ENCODE measurements at regions not wholly inside any gene's neighbourhood (a gene's known extent, or its start where the extent isn't known, plus 50 kb on each side); places are given as distances from the start of the nearest gene placed in this dataset.

GRCh38 chr3:148092624-148093347 is 604.9 kb upstream of the AGTR1 start:
- Mint-ChIP-seq H3K9me3 (no peaks in the 10 kb centered on the region), H3K27ac (no peak overlapping the region), H3K36me3 (ENCODE audit: low read depth) (no peaks in the 10 kb centered on the region), H3K27me3 (no peaks in the 10 kb centered on the region), H3K4me1 (ENCODE audit: low read depth) (no peaks in the 10 kb centered on the region), H3K4me3 (no peak overlapping the region)
- DNase-seq = no peak

GRCh38 chr3:148093753-148094152 is 604.0 kb upstream of the AGTR1 start:
- Mint-ChIP-seq H3K4me1 (ENCODE audit: low read depth) (no peaks in the 10 kb centered on the region), H3K27me3 (no peaks in the 10 kb centered on the region), H3K36me3 (ENCODE audit: low read depth) (no peaks in the 10 kb centered on the region), H3K27ac (no peak overlapping the region), H3K4me3 (no peak overlapping the region), H3K9me3 (no peaks in the 10 kb centered on the region)
- DNase-seq = no peak

- Mint-ChIP-seq H3K4me1 (ENCODE audit: low read depth) (no peaks in the 10 kb centered on the region), H3K27ac (no peak overlapping the region), H3K4me3 (no peak overlapping the region), H3K9me3 (no peaks in the 10 kb centered on the region), H3K27me3 (no peaks in the 10 kb centered on the region), H3K36me3 (ENCODE audit: low read depth) (no peaks in the 10 kb centered on the region)
- no peak for DNase-seq
These were observed 601.7 kb upstream of the AGTR1 start for GRCh38 chr3:148095962-148096361.

GRCh38 chr3:148100476-148100875 is 597.2 kb upstream of the AGTR1 start:
- Mint-ChIP-seq H3K27me3 (no peaks in the 10 kb centered on the region), H3K36me3 (ENCODE audit: low read depth) (no peaks in the 10 kb centered on the region), H3K27ac (no peak overlapping the region), H3K4me1 (ENCODE audit: low read depth) (no peaks in the 10 kb centered on the region), H3K4me3 (no peak overlapping the region), H3K9me3 (peaks cover 4% of the 10 kb centered on the region)
- no peak for DNase-seq

DNA sequence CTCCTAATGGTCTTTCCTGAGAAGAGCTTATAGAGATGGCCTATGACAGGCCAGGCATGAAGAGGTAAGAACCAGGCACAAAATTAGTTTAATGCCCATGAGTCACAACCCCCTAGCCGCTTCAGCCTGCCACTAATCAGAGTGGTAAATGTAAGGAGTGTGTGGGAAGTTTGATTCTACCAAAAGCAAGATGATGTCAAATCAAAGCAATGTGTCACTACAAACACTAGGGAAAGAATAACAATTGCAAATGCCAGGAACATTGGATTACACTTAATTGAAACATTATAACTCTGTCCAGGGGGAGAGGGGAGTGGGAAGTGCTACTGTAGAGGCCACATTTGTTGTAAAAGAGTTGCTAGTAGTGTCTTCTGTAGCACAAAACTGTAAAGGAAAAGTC is 596.6 kb upstream of the AGTR1 start:
- DNase-seq = no peak
- no peaks in the 10 kb centered on the region for H3K27me3 Mint-ChIP-seq
- H3K4me3 Mint-ChIP-seq = no peak overlapping the region
- H3K9me3 Mint-ChIP-seq = peaks cover 4% of the 10 kb centered on the region
- no peak overlapping the region for H3K27ac Mint-ChIP-seq
- H3K36me3 Mint-ChIP-seq (ENCODE audit: low read depth) = no peaks in the 10 kb centered on the region
- no peaks in the 10 kb centered on the region for H3K4me1 Mint-ChIP-seq (ENCODE audit: low read depth)

DNA sequence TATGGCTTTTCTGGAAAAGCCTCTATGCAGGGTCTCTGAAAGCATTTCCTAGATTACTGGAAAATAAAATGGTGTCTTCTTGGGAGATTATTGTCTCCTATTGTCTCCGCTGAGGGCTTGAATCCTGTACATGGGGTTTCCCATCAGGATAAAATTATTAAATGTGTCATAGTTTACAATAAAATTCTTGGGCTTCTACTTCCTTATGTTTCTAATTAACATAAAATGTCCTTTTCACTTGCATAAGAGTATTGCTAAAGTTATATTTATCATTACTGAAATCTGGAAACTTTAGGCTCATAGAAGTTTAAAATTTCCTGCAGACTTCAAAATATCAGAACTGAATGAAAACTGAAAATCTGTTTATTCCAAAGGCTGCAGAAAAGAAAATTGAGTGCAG is 595.5 kb upstream of the AGTR1 start:
- Mint-ChIP-seq H3K9me3 (peaks cover 4% of the 10 kb centered on the region), H3K27me3 (no peaks in the 10 kb centered on the region), H3K4me3 (no peak overlapping the region), H3K36me3 (ENCODE audit: low read depth) (no peaks in the 10 kb centered on the region), H3K27ac (no peak overlapping the region), H3K4me1 (ENCODE audit: low read depth) (no peaks in the 10 kb centered on the region)
- no peak for DNase-seq

GRCh38 chr3:148106062-148106461 is 591.6 kb upstream of the AGTR1 start:
- no peak for DNase-seq
- H3K4me3 Mint-ChIP-seq = no peak overlapping the region
- H3K27me3 Mint-ChIP-seq = no peaks in the 10 kb centered on the region
- H3K4me1 Mint-ChIP-seq (ENCODE audit: low read depth) = no peaks in the 10 kb centered on the region
- H3K9me3 Mint-ChIP-seq = peaks cover 14% of the 10 kb centered on the region
- H3K36me3 Mint-ChIP-seq (ENCODE audit: low read depth) = no peaks in the 10 kb centered on the region
- no peak overlapping the region for H3K27ac Mint-ChIP-seq

DNA sequence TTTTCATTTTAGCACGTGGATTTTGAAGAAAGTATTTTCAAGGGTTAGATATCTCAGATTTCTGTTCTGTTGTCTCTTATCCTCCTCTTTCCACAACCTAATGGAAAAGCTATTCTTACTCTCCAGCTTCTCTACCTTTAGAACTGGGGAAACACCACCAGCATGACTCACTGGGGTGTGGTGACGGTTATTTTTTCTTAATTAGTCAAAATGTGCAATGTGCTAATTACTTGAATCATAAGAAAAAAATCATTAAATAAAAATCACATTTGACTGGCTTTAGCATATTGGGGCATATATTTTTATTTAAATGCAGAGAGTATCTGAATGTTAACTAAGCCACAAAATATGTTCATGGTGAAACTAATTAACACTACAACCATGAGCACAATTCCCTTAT is 570.7 kb upstream of the AGTR1 start:
- Mint-ChIP-seq H3K4me1 (ENCODE audit: low read depth) (no peaks in the 10 kb centered on the region), H3K27me3 (no peaks in the 10 kb centered on the region), H3K9me3 (peaks cover 4% of the 10 kb centered on the region), H3K4me3 (no peak overlapping the region), H3K27ac (no peak overlapping the region), H3K36me3 (ENCODE audit: low read depth) (no peaks in the 10 kb centered on the region)
- no peak for DNase-seq

DNA sequence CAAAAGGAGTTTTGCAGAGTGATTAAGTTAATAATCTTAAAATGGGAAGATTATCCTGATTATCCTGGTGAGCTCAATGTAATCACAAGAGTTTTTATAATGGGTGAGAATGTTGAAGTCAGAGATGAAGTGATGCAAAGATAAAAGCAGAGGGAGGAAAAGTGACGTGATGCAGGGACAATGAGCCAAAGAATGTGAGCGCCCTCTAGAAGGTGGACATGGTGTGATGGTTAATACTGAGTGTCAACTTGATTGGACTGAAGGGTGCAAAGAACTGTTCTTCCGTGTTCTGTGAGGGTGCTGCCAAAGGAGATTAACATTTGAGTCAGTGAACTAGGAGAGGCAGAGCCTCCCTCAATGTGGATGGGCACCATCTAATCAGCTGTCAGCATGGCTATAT is 569.6 kb upstream of the AGTR1 start:
- Mint-ChIP-seq H3K9me3 (peaks cover 10% of the 10 kb centered on the region), H3K36me3 (ENCODE audit: low read depth) (no peaks in the 10 kb centered on the region), H3K4me1 (ENCODE audit: low read depth) (no peaks in the 10 kb centered on the region), H3K4me3 (no peak overlapping the region), H3K27ac (no peak overlapping the region), H3K27me3 (no peaks in the 10 kb centered on the region)
- no peak for DNase-seq

DNA sequence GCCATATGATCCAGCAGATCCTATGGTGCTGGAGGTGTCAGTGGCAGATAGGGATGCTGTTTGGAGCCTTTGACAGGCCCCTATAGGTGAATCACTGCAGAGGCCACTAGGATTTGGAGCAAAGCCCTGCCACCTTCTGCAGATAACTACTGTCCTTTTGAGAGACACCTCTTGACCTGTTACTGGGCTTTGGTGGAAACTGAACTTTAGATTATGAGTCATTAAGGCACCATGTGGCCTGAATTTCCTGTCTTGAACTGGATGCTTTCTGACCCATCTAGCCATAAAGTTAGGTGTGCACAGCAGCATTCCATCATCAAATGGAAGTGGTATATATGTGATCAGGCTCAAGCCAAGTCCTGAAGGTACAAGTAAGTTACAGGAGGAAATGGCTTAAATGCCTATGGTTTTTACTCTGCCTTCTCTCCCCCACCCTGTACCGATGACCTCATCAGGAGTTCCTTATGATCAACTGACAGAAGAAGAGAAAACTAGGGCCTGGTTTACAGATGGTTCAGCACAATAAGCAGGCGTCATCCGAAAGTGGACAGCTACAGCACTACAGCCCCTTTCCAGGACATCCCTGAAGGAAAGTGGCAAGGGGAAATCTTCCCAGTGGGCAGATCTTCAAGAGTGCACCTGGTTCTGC is 565.6 kb upstream of the AGTR1 start:
- H3K27ac Mint-ChIP-seq = no peak overlapping the region
- no peaks in the 10 kb centered on the region for H3K4me1 Mint-ChIP-seq (ENCODE audit: low read depth)
- no peaks in the 10 kb centered on the region for H3K36me3 Mint-ChIP-seq (ENCODE audit: low read depth)
- H3K9me3 Mint-ChIP-seq = peaks cover 17% of the 10 kb centered on the region
- no peak for DNase-seq
- no peaks in the 10 kb centered on the region for H3K27me3 Mint-ChIP-seq
- no peak overlapping the region for H3K4me3 Mint-ChIP-seq

DNA sequence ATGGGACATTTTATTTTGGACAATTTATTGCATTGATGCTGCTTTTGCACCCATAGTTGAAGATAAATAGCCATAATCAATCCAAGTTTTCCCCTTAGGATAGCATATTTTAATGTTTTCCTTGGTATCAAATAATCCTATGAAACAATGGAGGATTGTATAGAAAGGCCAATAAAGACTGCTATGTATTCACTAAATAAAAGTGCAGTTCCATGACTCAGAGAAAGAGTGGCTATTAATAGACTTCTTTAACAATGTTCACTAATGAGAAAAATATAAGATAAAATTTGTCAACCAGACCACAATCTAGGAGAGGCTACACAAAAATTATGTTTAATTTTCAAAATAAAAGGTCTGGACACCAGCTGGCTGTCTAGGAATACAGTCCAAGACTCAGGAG is 560.9 kb upstream of the AGTR1 start:
- H3K27me3 Mint-ChIP-seq = no peaks in the 10 kb centered on the region
- DNase-seq = no peak
- H3K9me3 Mint-ChIP-seq = peaks cover 14% of the 10 kb centered on the region
- no peak overlapping the region for H3K4me3 Mint-ChIP-seq
- no peaks in the 10 kb centered on the region for H3K4me1 Mint-ChIP-seq (ENCODE audit: low read depth)
- no peaks in the 10 kb centered on the region for H3K36me3 Mint-ChIP-seq (ENCODE audit: low read depth)
- H3K27ac Mint-ChIP-seq = no peak overlapping the region

DNA sequence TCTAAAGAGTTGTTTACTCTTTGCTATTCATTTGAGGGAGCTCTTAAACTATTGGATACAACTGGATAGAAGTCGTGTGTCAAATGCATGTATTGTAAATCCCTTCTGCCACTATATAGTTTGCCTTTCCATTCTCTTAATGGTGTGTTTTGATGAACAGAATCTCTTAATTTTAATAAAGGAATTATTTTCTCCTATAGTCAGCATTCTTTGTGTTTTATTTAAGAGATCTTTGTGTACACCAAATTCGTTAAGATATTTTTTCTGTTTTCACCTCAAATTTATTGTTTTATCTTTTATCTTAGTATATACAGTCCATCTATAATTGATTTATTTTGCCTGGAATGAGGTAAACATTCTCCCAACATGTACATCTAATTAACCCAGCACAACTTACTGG is 551.5 kb upstream of the AGTR1 start:
- no peak overlapping the region for H3K4me3 Mint-ChIP-seq
- no peaks in the 10 kb centered on the region for H3K36me3 Mint-ChIP-seq (ENCODE audit: low read depth)
- H3K27me3 Mint-ChIP-seq = no peaks in the 10 kb centered on the region
- H3K4me1 Mint-ChIP-seq (ENCODE audit: low read depth) = no peaks in the 10 kb centered on the region
- no peak for DNase-seq
- H3K27ac Mint-ChIP-seq = no peak overlapping the region
- H3K9me3 Mint-ChIP-seq = peaks cover 2% of the 10 kb centered on the region

DNA sequence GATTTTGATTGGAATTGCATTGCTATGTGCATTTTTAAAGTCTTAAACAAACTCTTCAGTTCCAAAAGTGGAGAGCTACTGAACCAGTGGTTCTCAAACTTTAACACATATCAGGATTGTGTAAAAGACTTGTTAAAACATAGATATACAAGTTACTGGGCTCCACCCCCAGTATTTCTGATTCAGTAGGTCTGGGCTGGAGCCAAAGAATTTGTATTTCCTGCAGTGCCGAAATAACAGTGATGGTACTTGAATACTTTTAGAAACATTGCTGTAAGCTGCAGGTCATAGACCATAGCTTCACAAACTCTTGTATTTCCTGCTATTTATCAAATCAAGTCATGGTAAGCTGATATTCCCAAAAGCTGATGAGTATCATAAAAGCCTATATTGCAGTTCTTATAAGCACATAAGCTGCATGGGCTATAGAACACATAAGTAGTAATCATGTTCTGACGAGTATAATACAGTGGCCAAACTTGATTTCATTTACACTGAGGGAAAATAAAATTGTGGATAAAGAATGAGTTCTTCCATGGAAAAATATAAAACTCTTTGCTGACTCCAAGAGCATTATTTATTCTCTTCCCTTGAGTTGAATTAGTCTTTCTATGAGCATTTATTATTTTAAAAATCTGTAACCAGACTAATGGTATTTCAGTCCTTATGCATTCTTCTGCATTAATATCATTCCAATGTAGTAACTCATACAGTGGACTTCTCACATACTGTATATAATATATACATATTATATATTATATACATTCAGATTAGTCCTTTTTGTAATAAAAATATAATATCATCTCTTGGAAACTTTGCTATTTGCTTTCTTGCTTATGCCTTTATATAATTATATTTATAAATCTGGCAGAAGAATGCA is 550.5 kb upstream of the AGTR1 start:
- no peak for DNase-seq
- H3K27me3 Mint-ChIP-seq = no peaks in the 10 kb centered on the region
- no peaks in the 10 kb centered on the region for H3K4me1 Mint-ChIP-seq (ENCODE audit: low read depth)
- H3K4me3 Mint-ChIP-seq = no peak overlapping the region
- no peaks in the 10 kb centered on the region for H3K36me3 Mint-ChIP-seq (ENCODE audit: low read depth)
- H3K27ac Mint-ChIP-seq = no peak overlapping the region
- H3K9me3 Mint-ChIP-seq = peaks cover 2% of the 10 kb centered on the region

- Mint-ChIP-seq H3K9me3 (peaks cover 4% of the 10 kb centered on the region), H3K4me3 (no peak overlapping the region), H3K36me3 (ENCODE audit: low read depth) (no peaks in the 10 kb centered on the region), H3K27me3 (no peaks in the 10 kb centered on the region), H3K4me1 (ENCODE audit: low read depth) (no peaks in the 10 kb centered on the region), H3K27ac (no peak overlapping the region)
- no peak for DNase-seq
These were observed 549.8 kb upstream of the AGTR1 start for GRCh38 chr3:148147903-148148302.

DNA sequence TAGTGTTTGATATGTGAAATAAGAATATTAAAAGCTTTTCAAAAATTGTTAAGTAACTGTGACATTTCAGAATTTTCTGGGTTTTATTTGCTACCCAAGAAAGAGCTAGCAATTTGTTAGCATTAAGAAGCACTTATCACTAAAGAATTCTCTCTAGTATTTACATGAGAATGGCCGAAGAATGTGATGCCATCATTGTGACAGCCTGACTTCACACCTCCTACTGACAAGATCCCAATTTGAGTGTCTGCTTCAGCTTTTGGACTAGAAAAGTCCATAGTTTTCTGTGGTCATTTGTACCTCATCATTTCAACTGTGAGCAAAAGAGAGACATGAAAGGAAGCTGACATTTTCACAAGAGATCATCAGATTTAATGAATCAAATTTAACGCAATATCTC is 548.1 kb upstream of the AGTR1 start:
- Mint-ChIP-seq H3K9me3 (peaks cover 6% of the 10 kb centered on the region), H3K4me1 (ENCODE audit: low read depth) (no peaks in the 10 kb centered on the region), H3K27me3 (no peaks in the 10 kb centered on the region), H3K27ac (no peak overlapping the region), H3K36me3 (ENCODE audit: low read depth) (no peaks in the 10 kb centered on the region), H3K4me3 (no peak overlapping the region)
- no peak for DNase-seq

Data from activated T-cell treated with anti-CD3 and anti-CD28 coated beads, Interleukin-2, amount 50 U/mL, for 24 hours (primary cell).